DOHH2 (cell line): ENCODE measurements at regions not wholly inside any gene's neighbourhood (a gene's known extent, or its start where the extent isn't known, plus 50 kb on each side); places are given as distances from the start of the nearest gene placed in this dataset.

Experiments used
- CTCF ChIP-seq: fragments of 200-600 bp; sonication (generic); IDR thresholded peaks from one replicate; pipeline ENCODE4 v1.5.1; 2014; ENCODE audit warnings: antibody characterized with exemption, mild to moderate bottlenecking, low read depth, low read length; ENCODE audit not compliant: poor library complexity, severe bottlenecking
- EZH2phosphoT487 ChIP-seq: fragments of 200-600 bp; sonication (generic); IDR thresholded peaks from 2 replicates; pipeline ENCODE4 v1.6.1; 2017; ENCODE audit warnings: borderline replicate concordance, mild to moderate bottlenecking, antibody characterized with exemption, low read length, moderate library complexity, mixed read lengths

DNA sequence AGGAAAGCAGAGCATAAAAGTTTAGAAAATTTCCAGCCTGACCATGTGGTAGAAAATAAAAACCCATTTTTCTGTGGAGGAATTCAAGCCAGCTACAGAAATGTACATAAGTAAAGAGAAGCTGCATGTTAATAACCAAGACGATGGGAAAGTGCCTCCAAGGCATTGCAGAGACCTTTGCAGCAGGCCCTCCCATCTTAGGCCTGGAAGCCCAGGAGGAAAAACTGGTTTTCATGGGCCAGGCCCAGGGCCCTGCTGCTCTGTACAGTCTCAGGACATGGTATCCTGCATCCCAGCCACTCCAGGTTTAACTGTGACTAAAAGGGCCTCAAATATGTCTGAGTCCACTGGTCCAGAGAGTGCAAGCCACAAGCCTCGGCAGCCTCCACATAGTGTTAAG is 754.8 kb upstream of the RIOK2 start:
- no peak for TF ChIP-seq CTCF
- no peak for TF ChIP-seq EZH2phosphoT487
